ENCODE measurements at regions not wholly inside any gene's neighbourhood (a gene's known extent, or its start where the extent isn't known, plus 50 kb on each side); places are given as distances from the start of the nearest gene placed in this dataset.
"Not testable (repeated sequence)": the region's sequence is repeated elsewhere in the genome, so short reads cannot be mapped to it uniquely, and the experiment has no call there.

GRCh38 chr12:46884362-46884761, 58.6 kb upstream of the SLC38A4 start:
- DNase-seq, result no peak

- DNase-seq, result no peak
These were observed 60.8 kb upstream of the SLC38A4 start for GRCh38 chr12:46886541-46887041.

- DNase-seq, result no peak
These were observed 62.1 kb upstream of the SLC38A4 start for GRCh38 chr12:46887870-46888269.

GRCh38 chr12:46888568-46888967, 62.8 kb upstream of the SLC38A4 start:
- no peak for DNase-seq

- no peak for DNase-seq
These were observed 65.5 kb upstream of the SLC38A4 start for GRCh38 chr12:46891306-46891705.

- DNase-seq, result no peak
These were observed 66.4 kb upstream of the SLC38A4 start for GRCh38 chr12:46892034-46892705.

GRCh38 chr12:46892887-46893286, 67.1 kb upstream of the SLC38A4 start:
- DNase-seq, result no peak

- no peak for DNase-seq
These were observed 67.6 kb upstream of the SLC38A4 start for GRCh38 chr12:46893434-46893833.

- DNase-seq, result no peak
These were observed 69.9 kb upstream of the SLC38A4 start for GRCh38 chr12:46895726-46896125.

GRCh38 chr12:46896680-46897079, 70.9 kb upstream of the SLC38A4 start:
- DNase-seq, result no peak

- no peak for DNase-seq
These were observed 72.5 kb upstream of the SLC38A4 start for GRCh38 chr12:46898152-46898931.

- DNase-seq, result no peak
These were observed 73.2 kb upstream of the SLC38A4 start for GRCh38 chr12:46898989-46899388.

- no peak for DNase-seq
These were observed 75.1 kb upstream of the SLC38A4 start for GRCh38 chr12:46900734-46901463.

- DNase-seq, result no peak
These were observed 75.8 kb upstream of the SLC38A4 start for GRCh38 chr12:46901464-46902205.

GRCh38 chr12:46903058-46903457, 77.3 kb upstream of the SLC38A4 start:
- DNase-seq, result no peak

GRCh38 chr12:46904406-46905238, 78.8 kb upstream of the SLC38A4 start:
- no peak for DNase-seq

GRCh38 chr12:46905239-46905627, 79.4 kb upstream of the SLC38A4 start:
- DNase-seq, result not testable (repeated sequence)

GRCh38 chr12:46907791-46908190, 82.0 kb upstream of the SLC38A4 start:
- DNase-seq, result no peak

- DNase-seq, result no peak
These were observed 82.6 kb upstream of the SLC38A4 start for GRCh38 chr12:46908236-46908935.

GRCh38 chr12:46908936-46909635, 83.3 kb upstream of the SLC38A4 start:
- DNase-seq, result no peak

- no peak for DNase-seq
These were observed 85.0 kb upstream of the SLC38A4 start for GRCh38 chr12:46910830-46911229.
